IMR-90 (cell line): ENCODE measurements at regions not wholly inside any gene's neighbourhood (a gene's known extent, or its start where the extent isn't known, plus 50 kb on each side); places are given as distances from the start of the nearest gene placed in this dataset.

ENCODE experiments used
- ATAC-seq: fragments of 200-7000 bp; cut with Tn5 transposase; 2 replicates; pipeline ENCODE4 v1.9.1; 2020; ENCODE audit warnings: low read depth, mild to moderate bottlenecking, moderate library complexity
- BruUV-seq: library from RNA; stranded (reverse); fragments of 400-500 nt; replicated peaks from 2 replicates; lab custom pipeline; 2021; lab: Mats Ljungman, UMichigan
- CTCF ChIA-PET: fragments of 300-600 bp; formaldehyde crosslinking; extraction: SDS; loops from one replicate; lab custom pipeline; 2021; ENCODE audit warnings: antibody characterized with exemption; lab: Yijun Ruan, JAX
- POLR2A ChIA-PET: fragments of 300-600 bp; sonication (Branson Sonifier 250); formaldehyde crosslinking; loops from one replicate; lab custom pipeline; 2022; ENCODE audit warnings: antibody characterized with exemption; ENCODE audit not compliant: unreplicated experiment; lab: Charles Lee
- DNase-seq: peaks from one replicate; pipeline ENCODE4 v3.0.0; 2013
- H2AFZ ChIP-seq: replicated peaks from 2 replicates; pipeline ENCODE3; 2013; ENCODE audit warnings: low read length, mild to moderate bottlenecking; ENCODE audit not compliant: poor library complexity
- H2AK5ac ChIP-seq: 2 replicates; pipeline ENCODE4 v1.6.1; 2013; ENCODE audit warnings: low read depth, low read length, inconsistent platforms
- H2AK9ac ChIP-seq: replicated peaks from 2 replicates; pipeline ENCODE3; 2013; ENCODE audit warnings: mild to moderate bottlenecking, low read depth, low read length, moderate library complexity; ENCODE audit not compliant: poor library complexity
- H2BK120ac ChIP-seq: 2 replicates; pipeline ENCODE4 v1.6.1; 2013; ENCODE audit warnings: low read depth, low read length, inconsistent platforms
- H2BK15ac ChIP-seq: 3 replicates; pipeline ENCODE4 v1.6.1; 2013; ENCODE audit warnings: low read depth, low read length, inconsistent platforms
- H2BK20ac ChIP-seq: 2 replicates; pipeline ENCODE4 v1.6.1; 2013; ENCODE audit warnings: low read depth, mild to moderate bottlenecking, inconsistent platforms, low read length, moderate library complexity
- H2BK5ac ChIP-seq: 2 replicates; pipeline ENCODE4 v1.6.1; 2013; ENCODE audit warnings: mild to moderate bottlenecking, low read depth, low read length, inconsistent platforms; ENCODE audit not compliant: poor library complexity, severe bottlenecking
- H3K14ac ChIP-seq: replicated peaks from 2 replicates; pipeline ENCODE4 v1.6.1; 2013; ENCODE audit warnings: low read depth, low read length, inconsistent platforms
- H3K18ac ChIP-seq: 2 replicates; pipeline ENCODE4 v1.6.1; 2013; ENCODE audit warnings: low read depth, low read length, control low read depth
- H3K23ac ChIP-seq: 2 replicates; pipeline ENCODE4 v1.6.1; 2013; ENCODE audit warnings: low read depth, low read length, inconsistent platforms
- H3K27ac ChIP-seq: 2 replicates; pipeline ENCODE4 v1.5.1; 2013; ENCODE audit warnings: mild to moderate bottlenecking, control low read depth, low read length; ENCODE audit not compliant: insufficient read depth
- H3K27me3 ChIP-seq: 2 replicates; pipeline ENCODE4 v1.6.1; 2013; ENCODE audit warnings: low read length; ENCODE audit not compliant: control insufficient read depth, insufficient read depth
- H3K36me3 ChIP-seq: 2 replicates; pipeline ENCODE4 v1.6.1; 2013; ENCODE audit warnings: low read length, mixed read lengths; ENCODE audit not compliant: control insufficient read depth, insufficient read depth
- H3K4ac ChIP-seq: 2 replicates; pipeline ENCODE4 v1.6.1; 2013; ENCODE audit warnings: low read depth, low read length, inconsistent platforms
- H3K4me1 ChIP-seq: 2 replicates; pipeline ENCODE4 v1.6.1; 2013; ENCODE audit warnings: low read length, mixed read lengths; ENCODE audit not compliant: control insufficient read depth, insufficient read depth
- H3K4me2 ChIP-seq: 2 replicates; pipeline ENCODE4 v1.6.1; 2013; ENCODE audit warnings: low read depth, mild to moderate bottlenecking, control low read depth, low read length, moderate library complexity
- H3K4me3 ChIP-seq: 2 replicates; pipeline ENCODE4 v1.5.1; 2013; ENCODE audit warnings: low read depth, mild to moderate bottlenecking, control low read depth, low read length, moderate library complexity; ENCODE audit not compliant: insufficient read depth
- H3K56ac ChIP-seq: 2 replicates; pipeline ENCODE4 v1.6.1; 2013; ENCODE audit warnings: low read length, inconsistent platforms; ENCODE audit not compliant: insufficient read depth; ENCODE audit errors: extremely low read depth
- H3K79me1 ChIP-seq, 2 experiments: 2 replicates each; pipeline ENCODE4 v1.6.1; 2013; ENCODE audit warnings: low read length in 2 of 2, inconsistent platforms in 1 of 2, low read depth in 1 of 2
- H3K9ac ChIP-seq: 2 replicates; pipeline ENCODE4 v1.6.1; 2013; ENCODE audit warnings: low read depth, low read length, control low read depth
- H3K9me1 ChIP-seq: 2 replicates; pipeline ENCODE4 v1.6.1; 2013; ENCODE audit warnings: low read length, inconsistent platforms; ENCODE audit not compliant: insufficient read depth
- H3K9me3 ChIP-seq: 2 replicates; pipeline ENCODE4 v1.6.1; 2013; ENCODE audit warnings: low read length; ENCODE audit not compliant: control insufficient read depth, insufficient read depth
- H4K20me1 ChIP-seq: 2 replicates; pipeline ENCODE4 v1.6.1; 2013; ENCODE audit warnings: low read length, inconsistent platforms; ENCODE audit not compliant: insufficient read depth
- H4K5ac ChIP-seq: 2 replicates; pipeline ENCODE4 v1.6.1; 2013; ENCODE audit warnings: mild to moderate bottlenecking, low read depth, low read length, control low read depth
- H4K8ac ChIP-seq, 2 experiments: 2 replicates each; pipeline ENCODE4 v1.6.1; 2013; ENCODE audit warnings: low read depth in 2 of 2, low read length in 2 of 2, control low read depth in 1 of 2, inconsistent platforms in 1 of 2
- H4K91ac ChIP-seq: 2 replicates; pipeline ENCODE4 v1.6.1; 2013; ENCODE audit warnings: low read depth, low read length, inconsistent platforms; ENCODE audit not compliant: insufficient read depth
- BHLHE40 ChIP-seq: fragments of 150-350 bp; IDR thresholded peaks from 2 replicates; pipeline ENCODE4 v1.6.1; 2016; ENCODE audit warnings: mild to moderate bottlenecking, low read depth, low read length
- CEBPB ChIP-seq: IDR thresholded peaks from 2 replicates; pipeline ENCODE4 v1.6.1; 2012; ENCODE audit warnings: low read depth, low read length, improper control_type of control experiment
- CHD1 ChIP-seq: IDR thresholded peaks from 2 replicates; pipeline ENCODE4 v1.6.1; 2012; ENCODE audit warnings: low read depth, low read length, improper control_type of control experiment
- ELK1 ChIP-seq: fragments of 150-350 bp; IDR thresholded peaks from 2 replicates; pipeline ENCODE4 v1.6.1; 2016; ENCODE audit warnings: low read depth, mild to moderate bottlenecking, low read length, moderate library complexity, borderline replicate concordance
- FOS ChIP-seq: fragments of 150-350 bp; IDR thresholded peaks from 2 replicates; pipeline ENCODE4 v1.6.1; 2016; ENCODE audit warnings: low read depth, low read length
- MXI1 ChIP-seq: IDR thresholded peaks from 2 replicates; pipeline ENCODE4 v1.6.1; 2012; ENCODE audit warnings: low read depth, mild to moderate bottlenecking, low read length, moderate library complexity, borderline replicate concordance
- NFE2L2 ChIP-seq: fragments of 150-350 bp; IDR thresholded peaks from 2 replicates; pipeline ENCODE4 v1.6.1; 2016; ENCODE audit warnings: low read depth, mild to moderate bottlenecking, low read length
- RAD21 ChIP-seq: IDR thresholded peaks from 2 replicates; pipeline ENCODE4 v1.6.1; 2012; ENCODE audit warnings: low read length, improper control_type of control experiment
- RCOR1 ChIP-seq: IDR thresholded peaks from 2 replicates; pipeline ENCODE4 v1.6.1; 2012; ENCODE audit warnings: mild to moderate bottlenecking, low read length, improper control_type of control experiment; ENCODE audit not compliant: insufficient replicate concordance
- WGBS, 2 experiments: methylation state at CpG; one replicate each; pipeline versions ENCODE4 v1.1.5 to v1.1.7; 2013; ENCODE audit warnings: missing lambda C conversion rate in 2 of 2; ENCODE audit not compliant: insufficient read length in 1 of 2; ENCODE audit errors: extremely low coverage in 2 of 2; 5-methylcytosine and 5-hydroxymethylcytosine counted together
- dilution Hi-C: fragments of 300-500 bp; cut with HindIII; formaldehyde crosslinking; loops from one replicate; pipeline ENCODE4 v1.14.3; 2018; ENCODE audit warnings: low sequenced_read_pairs; ENCODE audit not compliant: unreplicated experiment
- in situ Hi-C: fragments of 300-500 bp; cut with MboI; formaldehyde crosslinking; loops from 3 replicates; pipeline ENCODE4 v1.14.3; 2019; ENCODE audit warnings: low sequenced_read_pairs, inconsistent platforms, mixed read lengths
- intact Hi-C: fragments of 100-400 bp; cut with micrococcal nuclease; formaldehyde crosslinking; loops from 2 replicates; pipeline ENCODE4 v1.10.0; 2022

- BruUV-seq: no TSS peak
- Histone ChIP-seq H3K9ac (no peak overlapping the region), H4K5ac (no peak overlapping the region), H3K27me3 (no peaks in the 10 kb centered on the region), H2AFZ (no peak overlapping the region), H4K20me1 (no peaks in the 10 kb centered on the region), H2BK120ac (no peak overlapping the region), H2BK15ac (no peak overlapping the region), H3K4ac (no peak overlapping the region), H3K9me3 (no peaks in the 10 kb centered on the region), H3K36me3 (no peaks in the 10 kb centered on the region), H3K9me1 (no peaks in the 10 kb centered on the region), H3K4me3 (no peak overlapping the region), H3K4me2 (no peak overlapping the region), H3K27ac (no peak overlapping the region), H2AK9ac (no peak overlapping the region), H3K56ac (no peak overlapping the region), H4K91ac (no peak overlapping the region), H3K4me1 (no peaks in the 10 kb centered on the region), H4K8ac (no peak overlapping the region), H3K14ac (no peak overlapping the region), H2BK20ac (no peak overlapping the region), H3K23ac (no peak overlapping the region), H2AK5ac (no peak overlapping the region), H3K79me1 (no peaks in the 10 kb centered on the region), H2BK5ac (no peak overlapping the region), H3K18ac (no peak overlapping the region)
- ChIA-PET CTCF (no interaction called here), POLR2A (no interaction called here)
- in situ Hi-C loops: no loop called here
- intact Hi-C loops: no loop called here
- ATAC-seq (no peak), DNase-seq (no peak)
- dilution Hi-C loops: no loop called here
- WGBS, 2 experiments: 50% methylated on average over 1 of the region's 4 CpGs; no CpG with 5 or more reads in 1 of the 2 experiments
- TF ChIP-seq RAD21 (no peak), CEBPB (no peak), NFE2L2 (no peak), MXI1 (no peak), RCOR1 (no peak), FOS (no peak), ELK1 (no peak), CHD1 (no peak), BHLHE40 (no peak)
Observed at GRCh38 chr1:30268923-30269666, 454.3 kb downstream of the MATN1 start.
